ENCODE measurements at regions not wholly inside any gene's neighbourhood (a gene's known extent, or its start where the extent isn't known, plus 50 kb on each side); places are given as distances from the start of the nearest gene placed in this dataset.
A peak's percentile ranks its signal among the peaks of the same experiment; 100 is the strongest.

- DNase-seq (ENCODE audit: low read depth): peak; percentile 23
- Histone ChIP-seq H3K27me3 (ENCODE audit: control insufficient read depth, insufficient read depth, low read length) (no peaks in the 10 kb centered on the region), H3K4me3 (ENCODE audit: low read depth, low read length) (no peak overlapping the region), H3K36me3 (ENCODE audit: control insufficient read depth, insufficient read depth, low read length) (no peaks in the 10 kb centered on the region)
- TF ChIP-seq CTCF (IDR thresholded peaks at IDR 0.05; ENCODE audit: insufficient read depth, low read length, poor library complexity, severe bottlenecking): no peak
Observed at GRCh38 chr9:101999441-101999840, 261.0 kb upstream of the GRIN3A start.

- no peaks in the 10 kb centered on the region for H3K36me3 ChIP-seq (ENCODE audit: control insufficient read depth, insufficient read depth, low read length)
- peak; percentile 83 for DNase-seq (ENCODE audit: low read depth)
- TF ChIP-seq CTCF (IDR thresholded peaks at IDR 0.05; ENCODE audit: insufficient read depth, low read length, poor library complexity, severe bottlenecking): no peak
- no peak overlapping the region for H3K4me3 ChIP-seq (ENCODE audit: low read depth, low read length)
- no peaks in the 10 kb centered on the region for H3K27me3 ChIP-seq (ENCODE audit: control insufficient read depth, insufficient read depth, low read length)
Observed at GRCh38 chr9:101995231-101995630, 256.8 kb upstream of the GRIN3A start.

- no peak for DNase-seq (ENCODE audit: low read depth)
- TF ChIP-seq CTCF (IDR thresholded peaks at IDR 0.05; ENCODE audit: insufficient read depth, low read length, poor library complexity, severe bottlenecking): no peak
- no peak overlapping the region for H3K4me3 ChIP-seq (ENCODE audit: low read depth, low read length)
- no peaks in the 10 kb centered on the region for H3K27me3 ChIP-seq (ENCODE audit: control insufficient read depth, insufficient read depth, low read length)
- no peaks in the 10 kb centered on the region for H3K36me3 ChIP-seq (ENCODE audit: control insufficient read depth, insufficient read depth, low read length)
Observed at GRCh38 chr9:101993771-101994170, 255.3 kb upstream of the GRIN3A start.

- Histone ChIP-seq H3K4me3 (ENCODE audit: low read depth, low read length) (no peak overlapping the region), H3K36me3 (ENCODE audit: control insufficient read depth, insufficient read depth, low read length) (no peaks in the 10 kb centered on the region), H3K27me3 (ENCODE audit: control insufficient read depth, insufficient read depth, low read length) (no peaks in the 10 kb centered on the region)
- DNase-seq (ENCODE audit: low read depth): no peak
- TF ChIP-seq CTCF (IDR thresholded peaks at IDR 0.05; ENCODE audit: insufficient read depth, low read length, poor library complexity, severe bottlenecking): no peak
Observed at GRCh38 chr9:101991926-101992325, 253.5 kb upstream of the GRIN3A start.

GRCh38 chr9:101977614-101978210 lies 239.3 kb upstream of the GRIN3A start:
- peak; percentile 1 for DNase-seq (ENCODE audit: low read depth)
- no peaks in the 10 kb centered on the region for H3K36me3 ChIP-seq (ENCODE audit: control insufficient read depth, insufficient read depth, low read length)
- no peaks in the 10 kb centered on the region for H3K27me3 ChIP-seq (ENCODE audit: control insufficient read depth, insufficient read depth, low read length)
- no peak overlapping the region for H3K4me3 ChIP-seq (ENCODE audit: low read depth, low read length)
- peak; percentile 48 for TF ChIP-seq CTCF (IDR thresholded peaks at IDR 0.05; ENCODE audit: insufficient read depth, low read length, poor library complexity, severe bottlenecking)

- no peaks in the 10 kb centered on the region for H3K27me3 ChIP-seq (ENCODE audit: control insufficient read depth, insufficient read depth, low read length)
Observed at GRCh38 chr9:101970609-101971008, 232.2 kb upstream of the GRIN3A start.

More at GRCh38 chr9:101970609-101971008, 232.2 kb upstream of the GRIN3A start:
- no peak for TF ChIP-seq CTCF (IDR thresholded peaks at IDR 0.05; ENCODE audit: insufficient read depth, low read length, poor library complexity, severe bottlenecking)
- Histone ChIP-seq H3K4me3 (ENCODE audit: low read depth, low read length) (no peak overlapping the region), H3K36me3 (ENCODE audit: control insufficient read depth, insufficient read depth, low read length) (no peaks in the 10 kb centered on the region)
- DNase-seq (ENCODE audit: low read depth): no peak

Data from kidney epithelial cell (primary cell).